Skeletal muscle satellite cell (primary cell): ENCODE measurements at regions not wholly inside any gene's neighbourhood (a gene's known extent, or its start where the extent isn't known, plus 50 kb on each side); places are given as distances from the start of the nearest gene placed in this dataset.
A peak's percentile ranks its signal among the peaks of the same experiment; 100 is the strongest.
"Not testable (repeated sequence)": the region's sequence is repeated elsewhere in the genome, so short reads cannot be mapped to it uniquely, and the experiment has no call there.

ENCODE experiments used
- H3K27me3 ChIP-seq: 2 replicates; pipeline ENCODE4 v1.7.0; 2013; ENCODE audit warnings: low read length; ENCODE audit not compliant: control insufficient read depth, insufficient read depth
- H3K36me3 ChIP-seq: 2 replicates; pipeline ENCODE4 v1.7.0; 2013; ENCODE audit warnings: mild to moderate bottlenecking, control low read depth, low read length; ENCODE audit not compliant: insufficient read depth
- H3K4me1 ChIP-seq: 2 replicates; pipeline ENCODE4 v1.7.0; 2013; ENCODE audit warnings: low read length; ENCODE audit not compliant: control insufficient read depth, insufficient read depth
- H3K4me2 ChIP-seq: 2 replicates; pipeline ENCODE4 v1.7.0; 2013; ENCODE audit warnings: mild to moderate bottlenecking, low read length
- H3K4me3 ChIP-seq: 2 replicates; pipeline ENCODE4 v1.7.0; 2013; ENCODE audit warnings: low read length
- H3K9ac ChIP-seq: 2 replicates; pipeline ENCODE4 v1.7.0; 2013; ENCODE audit warnings: mild to moderate bottlenecking, low read depth, low read length, moderate library complexity
- H3K9me3 ChIP-seq: replicated peaks from 2 replicates; pipeline ENCODE4 v1.7.0; 2013; ENCODE audit warnings: mild to moderate bottlenecking, control low read depth, low read length

GRCh38 chr15:70602834-70603560 lies 160.4 kb downstream of the UACA start:
- no peak overlapping the region for H3K9ac ChIP-seq

GRCh38 chr15:70602281-70602680 lies 161.1 kb downstream of the UACA start:
- no peaks in the 10 kb centered on the region for H3K9me3 ChIP-seq
- peaks cover 27% of the 10 kb centered on the region for H3K4me1 ChIP-seq
- H3K36me3 ChIP-seq, result no peaks in the 10 kb centered on the region
- no peak overlapping the region for H3K9ac ChIP-seq
- no peak overlapping the region for H3K4me3 ChIP-seq
- no peaks in the 10 kb centered on the region for H3K27me3 ChIP-seq
- no peak overlapping the region for H3K4me2 ChIP-seq

More at GRCh38 chr15:70602834-70603560, 160.4 kb downstream of the UACA start:
- Histone ChIP-seq H3K4me1 (peaks cover 21% of the 10 kb centered on the region), H3K36me3 (no peaks in the 10 kb centered on the region), H3K9me3 (no peaks in the 10 kb centered on the region), H3K4me3 (no peak overlapping the region), H3K27me3 (no peaks in the 10 kb centered on the region), H3K4me2 (no peak overlapping the region)

DNA sequence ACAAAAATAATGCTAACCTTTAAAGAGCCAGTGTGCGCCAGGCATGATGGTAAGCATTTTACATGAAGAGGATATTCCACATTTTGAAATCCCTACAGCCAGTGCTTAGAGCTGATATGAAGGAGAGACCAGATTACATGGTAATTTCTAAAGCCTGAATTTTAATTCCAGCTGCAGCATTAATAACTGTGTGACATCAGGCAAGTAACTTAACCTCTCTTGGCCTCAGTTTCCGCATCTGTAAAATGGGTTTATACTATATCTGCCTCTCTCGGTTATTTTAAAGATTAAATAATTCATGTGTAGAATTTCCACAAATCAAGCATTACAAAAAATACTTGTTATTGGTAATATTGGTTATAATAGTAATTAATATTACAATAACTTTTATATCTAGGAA lies 165.4 kb downstream of the UACA start:
- no peak overlapping the region for H3K9ac ChIP-seq
- H3K27me3 ChIP-seq, result no peaks in the 10 kb centered on the region
- H3K4me3 ChIP-seq, result no peak overlapping the region
- no peaks in the 10 kb centered on the region for H3K36me3 ChIP-seq
- H3K4me1 ChIP-seq, result peaks cover 21% of the 10 kb centered on the region
- H3K9me3 ChIP-seq, result no peaks in the 10 kb centered on the region
- no peak overlapping the region for H3K4me2 ChIP-seq

DNA sequence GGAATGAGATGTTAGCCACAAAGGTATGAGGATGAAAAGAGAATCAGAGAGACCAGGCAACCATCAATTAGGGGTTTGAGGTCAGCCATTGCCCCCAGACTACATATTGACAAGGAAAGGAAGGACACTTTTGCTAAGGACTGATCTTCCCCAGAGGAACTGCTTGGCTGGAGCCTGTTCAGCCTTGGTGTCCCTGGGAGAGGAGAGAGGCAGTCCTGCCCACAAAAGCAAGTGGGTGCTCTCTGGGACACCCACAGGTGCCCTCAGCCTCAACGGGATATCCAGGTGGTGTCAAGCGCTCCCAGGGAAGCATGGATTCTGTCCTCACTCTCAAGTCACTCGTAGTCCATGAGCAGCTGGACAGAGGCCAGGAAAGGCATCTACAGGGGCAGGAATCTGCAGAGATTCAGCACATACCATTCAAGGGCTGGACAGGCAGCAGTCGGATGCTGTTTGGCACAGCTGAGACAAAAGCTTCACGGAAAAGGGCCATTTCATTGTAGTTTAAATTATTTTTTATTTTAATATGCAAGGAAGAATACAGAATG lies 166.2 kb downstream of the UACA start:
- Histone ChIP-seq H3K36me3 (no peaks in the 10 kb centered on the region), H3K4me3 (peak overlapping the region; percentile 3)

DNA sequence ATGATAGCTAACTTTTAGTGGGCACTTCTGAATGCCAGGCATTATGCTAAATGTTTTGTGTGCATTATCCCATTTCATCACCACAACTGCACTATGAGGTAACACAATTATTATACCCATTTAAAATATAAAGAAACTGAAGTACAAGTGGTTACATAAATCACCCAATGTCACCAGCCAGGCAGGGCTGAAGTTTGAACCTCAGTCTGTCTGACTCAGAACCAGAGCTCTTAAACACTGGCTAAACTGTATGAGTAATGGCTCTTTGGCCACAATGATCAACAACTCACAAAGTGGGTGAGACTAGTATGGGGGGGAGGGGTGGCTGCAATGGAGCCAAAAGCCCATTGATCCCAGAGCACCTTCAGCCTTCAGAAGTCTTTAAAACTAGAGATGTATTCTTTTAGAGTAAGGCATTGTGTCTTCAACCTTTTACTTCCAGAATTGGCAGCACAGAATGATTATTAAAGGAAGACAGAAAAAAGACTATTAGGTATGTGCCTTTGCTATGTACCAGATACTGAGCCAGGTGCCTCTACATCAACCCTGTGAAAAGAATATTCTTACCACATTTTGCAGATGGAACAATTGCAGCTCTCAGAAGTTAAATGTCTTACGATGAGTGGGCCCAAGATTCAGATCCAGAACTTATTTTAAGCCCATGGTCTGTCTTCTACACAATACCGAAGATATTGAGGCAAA lies 166.9 kb downstream of the UACA start:
- Histone ChIP-seq H3K4me3 (no peak overlapping the region), H3K4me2 (peak overlapping the region; percentile 13), H3K4me1 (peaks cover 21% of the 10 kb centered on the region), H3K27me3 (no peaks in the 10 kb centered on the region), H3K9me3 (no peaks in the 10 kb centered on the region), H3K36me3 (no peaks in the 10 kb centered on the region), H3K9ac (no peak overlapping the region)

More for the DNA sequence above, 166.2 kb downstream of the UACA start:
- Histone ChIP-seq H3K4me2 (peak overlapping the region; percentile 43), H3K9ac (no peak overlapping the region), H3K27me3 (no peaks in the 10 kb centered on the region), H3K9me3 (no peaks in the 10 kb centered on the region), H3K4me1 (peaks cover 21% of the 10 kb centered on the region)

DNA sequence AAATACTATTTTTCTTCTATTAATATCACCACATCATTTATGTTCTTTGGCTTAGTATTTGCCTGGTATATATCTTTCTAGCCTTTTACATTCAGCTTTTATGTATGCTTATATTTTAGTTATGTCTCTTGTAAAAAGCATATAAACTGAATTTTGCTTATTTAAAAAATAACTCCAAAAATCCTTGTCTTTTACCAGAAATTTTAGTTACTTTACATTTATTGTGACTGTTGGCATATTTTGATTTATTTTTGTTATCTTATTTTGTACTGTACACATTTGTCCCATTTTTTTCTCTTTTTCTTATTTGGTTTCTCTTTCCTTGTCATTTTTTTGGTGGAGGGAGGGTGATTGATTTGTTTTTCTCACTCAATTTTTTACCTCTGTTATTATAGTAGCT lies 169.6 kb downstream of the UACA start:
- H3K4me3 ChIP-seq, result no peak overlapping the region
- H3K9me3 ChIP-seq, result no peaks in the 10 kb centered on the region
- peaks cover 2% of the 10 kb centered on the region for H3K27me3 ChIP-seq
- H3K4me2 ChIP-seq, result no peak overlapping the region
- no peaks in the 10 kb centered on the region for H3K36me3 ChIP-seq
- H3K9ac ChIP-seq, result no peak overlapping the region
- H3K4me1 ChIP-seq, result peaks cover 29% of the 10 kb centered on the region

- Histone ChIP-seq H3K36me3 (no peaks in the 10 kb centered on the region), H3K4me1 (peaks cover 11% of the 10 kb centered on the region), H3K9ac (no peak overlapping the region), H3K4me2 (no peak overlapping the region), H3K9me3 (no peaks in the 10 kb centered on the region), H3K27me3 (peaks cover 11% of the 10 kb centered on the region), H3K4me3 (no peak overlapping the region)
These were observed 173.6 kb downstream of the UACA start for GRCh38 chr15:70589728-70590127.

- H3K9me3 ChIP-seq, result no peaks in the 10 kb centered on the region
- H3K4me3 ChIP-seq, result no peak overlapping the region
- peaks cover 11% of the 10 kb centered on the region for H3K4me1 ChIP-seq
- no peak overlapping the region for H3K4me2 ChIP-seq
- peaks cover 16% of the 10 kb centered on the region for H3K27me3 ChIP-seq
- H3K36me3 ChIP-seq, result no peaks in the 10 kb centered on the region
- no peak overlapping the region for H3K9ac ChIP-seq
These were observed 174.1 kb downstream of the UACA start for GRCh38 chr15:70589221-70589620.

DNA sequence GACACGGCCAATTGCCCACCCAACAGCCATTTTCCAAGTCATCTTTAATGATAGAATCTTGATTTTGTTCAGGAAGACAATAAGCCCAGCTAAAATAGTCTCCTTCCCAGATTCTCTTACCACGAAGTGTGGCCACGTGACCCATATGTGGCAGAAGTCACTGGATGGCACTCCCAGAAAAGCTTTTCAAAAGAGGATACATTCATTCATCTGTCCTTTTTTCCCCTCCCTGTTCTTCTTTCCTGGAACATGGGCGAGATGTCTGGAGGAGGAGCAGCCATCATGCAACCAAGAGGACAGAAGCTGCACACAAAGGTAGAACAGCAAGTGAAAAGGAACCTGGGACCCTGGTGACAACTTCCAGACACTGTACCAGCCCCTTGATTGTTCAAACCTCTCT lies 174.7 kb downstream of the UACA start:
- peaks cover 23% of the 10 kb centered on the region for H3K27me3 ChIP-seq
- H3K4me2 ChIP-seq, result no peak overlapping the region
- no peak overlapping the region for H3K4me3 ChIP-seq
- H3K9me3 ChIP-seq, result no peaks in the 10 kb centered on the region
- H3K4me1 ChIP-seq, result peaks cover 11% of the 10 kb centered on the region
- H3K9ac ChIP-seq, result no peak overlapping the region
- no peaks in the 10 kb centered on the region for H3K36me3 ChIP-seq

DNA sequence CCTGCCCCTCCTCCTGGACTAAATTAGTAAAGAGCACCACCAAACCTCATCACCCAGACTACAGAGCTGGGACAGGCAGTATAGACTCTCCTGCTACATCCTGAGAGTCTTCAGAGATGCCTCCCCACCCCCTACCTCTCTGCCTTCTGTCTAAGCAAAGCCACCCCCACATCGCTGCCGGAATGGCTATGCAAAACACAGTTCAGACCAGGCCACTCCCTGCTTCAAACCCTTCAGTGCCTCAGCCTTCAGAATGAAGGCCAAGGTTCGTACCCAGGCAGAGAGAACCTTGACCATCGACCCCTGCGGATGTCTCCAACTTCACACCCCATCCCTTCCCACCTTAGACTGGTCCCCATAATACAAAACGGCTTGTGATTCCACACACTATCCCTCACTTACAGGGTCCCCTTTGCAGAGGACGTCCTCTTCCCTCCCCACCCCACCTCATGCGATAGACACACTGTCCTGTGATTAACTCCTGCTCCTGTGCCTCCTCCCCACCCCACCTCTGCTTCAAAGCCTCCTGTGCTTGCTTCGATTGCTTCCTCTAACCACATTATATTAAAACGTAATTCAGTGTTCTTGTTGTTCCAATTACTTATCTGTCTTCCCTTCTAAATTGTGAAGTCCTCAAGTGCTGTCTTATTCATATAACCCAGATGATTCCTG lies 175.3 kb downstream of the UACA start:
- H3K4me2 ChIP-seq, result no peak overlapping the region
- H3K9me3 ChIP-seq, result no peaks in the 10 kb centered on the region
- peaks cover 11% of the 10 kb centered on the region for H3K4me1 ChIP-seq
- no peak overlapping the region for H3K4me3 ChIP-seq
- H3K27me3 ChIP-seq, result peaks cover 25% of the 10 kb centered on the region
- H3K9ac ChIP-seq, result no peak overlapping the region
- H3K36me3 ChIP-seq, result no peaks in the 10 kb centered on the region

DNA sequence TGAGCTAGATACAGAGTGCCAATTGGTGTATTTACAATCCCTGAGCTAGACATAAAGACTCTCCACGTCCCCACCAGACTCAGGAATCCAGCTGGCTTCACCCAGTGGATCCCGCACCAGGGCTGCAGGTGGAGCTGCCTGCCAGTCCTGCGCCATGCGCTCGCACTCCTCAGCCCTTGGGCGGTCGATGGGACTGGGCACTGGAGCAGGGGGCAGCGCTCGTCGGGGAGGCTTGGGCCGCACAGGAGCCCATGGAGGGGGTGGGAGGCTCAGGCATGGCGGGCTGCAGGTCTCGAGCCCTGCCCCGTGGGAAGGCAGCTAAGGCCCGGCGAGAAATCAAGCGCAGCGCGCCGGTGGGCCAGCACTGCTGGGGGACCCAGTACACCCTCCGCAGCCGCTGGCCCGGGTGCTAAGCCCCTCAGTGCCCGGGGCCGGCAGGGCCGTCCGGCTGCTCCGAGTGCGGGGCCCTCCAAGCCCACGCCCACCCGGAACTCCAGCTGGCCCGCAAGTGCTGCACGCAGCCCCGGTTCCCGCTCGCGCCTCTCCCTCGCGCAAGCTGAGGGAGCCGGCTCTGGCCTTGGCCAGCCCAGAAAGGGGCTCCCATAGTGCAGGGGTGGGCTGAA lies 176.2 kb downstream of the UACA start:
- not testable (repeated sequence) for H3K9me3 ChIP-seq, H3K9ac ChIP-seq, H3K4me3 ChIP-seq, H3K36me3 ChIP-seq, H3K4me2 ChIP-seq
- Histone ChIP-seq H3K27me3 (peaks cover 32% of the 10 kb centered on the region), H3K4me1 (peaks cover 16% of the 10 kb centered on the region)
